Astrocyte (in vitro differentiated cells and primary cell): ENCODE measurements at regions not wholly inside any gene's neighbourhood (a gene's known extent, or its start where the extent isn't known, plus 50 kb on each side); places are given as distances from the start of the nearest gene placed in this dataset.

Experiments used
- DNase-seq: peaks from one replicate; pipeline ENCODE4 v3.0.0-alpha.2; 2010; ENCODE audit warnings: low read depth
- FAIRE-seq: peaks from 2 replicates; lab custom pipeline; 2011; peaks lifted over from hg19 to GRCh38; lab: Jason Lieb, UNC
- H2AFZ ChIP-seq: 2 replicates; pipeline ENCODE4 v1.6.0; 2012; ENCODE audit warnings: low read depth, low read length, inconsistent platforms
- H3K27ac ChIP-seq: 2 replicates; pipeline ENCODE4 v1.5.1; 2011; ENCODE audit warnings: low read depth, low read length, inconsistent platforms
- H3K27me3 ChIP-seq: 2 replicates; pipeline ENCODE4 v1.6.0; 2011; ENCODE audit warnings: low read length, inconsistent platforms; ENCODE audit not compliant: insufficient read depth
- H3K36me3 ChIP-seq: 2 replicates; pipeline ENCODE4 v1.5.1; 2011; ENCODE audit warnings: low read length, inconsistent platforms; ENCODE audit not compliant: insufficient read depth
- H3K4me1 ChIP-seq: 2 replicates; pipeline ENCODE4 v1.5.1; 2011; ENCODE audit warnings: low read length, inconsistent platforms; ENCODE audit not compliant: insufficient read depth
- H3K4me2 ChIP-seq: 2 replicates; pipeline ENCODE4 v1.6.0; 2012; ENCODE audit warnings: low read length, inconsistent platforms
- H3K4me3 ChIP-seq: 2 replicates; pipeline ENCODE4 v1.5.1; 2011; ENCODE audit warnings: low read depth, mild to moderate bottlenecking, low read length, inconsistent platforms; ENCODE audit not compliant: insufficient read depth
- H3K79me2 ChIP-seq: 2 replicates; pipeline ENCODE4 v1.6.0; 2012; ENCODE audit warnings: mild to moderate bottlenecking, low read length, inconsistent platforms; ENCODE audit not compliant: insufficient read depth
- H3K9ac ChIP-seq: 2 replicates; pipeline ENCODE4 v1.6.0; 2012; ENCODE audit warnings: mild to moderate bottlenecking, low read length, inconsistent platforms
- H3K9me3 ChIP-seq: 2 replicates; pipeline ENCODE4 v1.5.1; 2012; ENCODE audit warnings: low read depth, mild to moderate bottlenecking, low read length, inconsistent platforms; ENCODE audit not compliant: insufficient read depth
- H4K20me1 ChIP-seq: 2 replicates; pipeline ENCODE4 v1.6.0; 2012; ENCODE audit warnings: low read length, inconsistent platforms; ENCODE audit not compliant: insufficient read depth
- H3K27ac Mint-ChIP-seq: one replicate; pipeline ENCODE4 v1.8.0; 2021; ENCODE audit warnings: mild to moderate bottlenecking, mixed read lengths; ENCODE audit not compliant: unreplicated experiment
- H3K27me3 Mint-ChIP-seq: one replicate; pipeline ENCODE4 v1.8.0; 2021; ENCODE audit warnings: low read depth, mixed read lengths; ENCODE audit not compliant: unreplicated experiment
- H3K36me3 Mint-ChIP-seq: one replicate; pipeline ENCODE4 v1.8.0; 2021; ENCODE audit warnings: low read depth, mixed read lengths; ENCODE audit not compliant: unreplicated experiment
- H3K4me1 Mint-ChIP-seq: one replicate; pipeline ENCODE4 v1.8.0; 2021; ENCODE audit warnings: low read depth, mixed read lengths; ENCODE audit not compliant: unreplicated experiment
- H3K4me3 Mint-ChIP-seq: one replicate; pipeline ENCODE4 v1.8.0; 2021; ENCODE audit warnings: mild to moderate bottlenecking, moderate library complexity, mixed read lengths; ENCODE audit not compliant: unreplicated experiment
- H3K9me3 Mint-ChIP-seq: one replicate; pipeline ENCODE4 v1.8.0; 2021; ENCODE audit warnings: mild to moderate bottlenecking, mixed read lengths; ENCODE audit not compliant: unreplicated experiment
- CTCF ChIP-seq: IDR thresholded peaks from 2 replicates; pipeline ENCODE4 v1.5.1; 2011; ENCODE audit warnings: low read depth, mild to moderate bottlenecking, inconsistent platforms, low read length, moderate library complexity; ENCODE audit not compliant: insufficient read depth
- EZH2 ChIP-seq: IDR thresholded peaks from 2 replicates; pipeline ENCODE4 v1.6.1; 2012; ENCODE audit warnings: mild to moderate bottlenecking, low read length, inconsistent platforms; ENCODE audit not compliant: insufficient read depth

GRCh38 chr14:54177641-54178621 lies 218.9 kb upstream of the CDKN3 start:
- Histone ChIP-seq H3K27me3 (no peaks in the 10 kb centered on the region), H3K79me2 (no peaks in the 10 kb centered on the region), H3K27ac (no peak overlapping the region), H3K36me3 (no peaks in the 10 kb centered on the region), H2AFZ (no peak overlapping the region), H3K9ac (no peak overlapping the region), H3K4me2 (peak overlapping the region; percentile 22), H4K20me1 (no peaks in the 10 kb centered on the region), H3K4me3 (no peak overlapping the region), H3K9me3 (no peaks in the 10 kb centered on the region), H3K4me1 (peaks cover 17% of the 10 kb centered on the region)
- no peaks in the 10 kb centered on the region for H3K27me3 Mint-ChIP-seq
- H3K36me3 Mint-ChIP-seq = no peaks in the 10 kb centered on the region
- DNase-seq = peak; percentile 62
- no peak overlapping the region for H3K4me3 Mint-ChIP-seq
- no peaks in the 10 kb centered on the region for H3K9me3 Mint-ChIP-seq
- TF ChIP-seq CTCF = no peak
- TF ChIP-seq EZH2 = no peak
- peak; percentile 5 for FAIRE-seq
- H3K4me1 Mint-ChIP-seq = peaks cover 39% of the 10 kb centered on the region
- H3K27ac Mint-ChIP-seq = no peak overlapping the region

- Histone ChIP-seq H3K27me3 (no peaks in the 10 kb centered on the region), H3K4me3 (no peak overlapping the region), H3K27ac (peak overlapping the region; percentile 27), H2AFZ (no peak overlapping the region), H3K36me3 (no peaks in the 10 kb centered on the region), H3K9ac (no peak overlapping the region), H3K4me1 (peaks cover 17% of the 10 kb centered on the region), H3K79me2 (no peaks in the 10 kb centered on the region), H4K20me1 (no peaks in the 10 kb centered on the region), H3K4me2 (peak overlapping the region; percentile 40), H3K9me3 (no peaks in the 10 kb centered on the region)
- FAIRE-seq (peak; percentile 60), DNase-seq (peak; percentile 81)
- Mint-ChIP-seq H3K4me3 (no peak overlapping the region), H3K9me3 (no peaks in the 10 kb centered on the region), H3K4me1 (peaks cover 31% of the 10 kb centered on the region), H3K27ac (no peak overlapping the region), H3K36me3 (no peaks in the 10 kb centered on the region), H3K27me3 (no peaks in the 10 kb centered on the region)
- TF ChIP-seq CTCF (no peak), EZH2 (no peak)
Measured at GRCh38 chr14:54182419-54183045, 214.3 kb upstream of the CDKN3 start.
